ENCODE measurements at regions not wholly inside any gene's neighbourhood (a gene's known extent, or its start where the extent isn't known, plus 50 kb on each side); places are given as distances from the start of the nearest gene placed in this dataset.
"Not testable (repeated sequence)": the region's sequence is repeated elsewhere in the genome, so short reads cannot be mapped to it uniquely, and the experiment has no call there.

DNA sequence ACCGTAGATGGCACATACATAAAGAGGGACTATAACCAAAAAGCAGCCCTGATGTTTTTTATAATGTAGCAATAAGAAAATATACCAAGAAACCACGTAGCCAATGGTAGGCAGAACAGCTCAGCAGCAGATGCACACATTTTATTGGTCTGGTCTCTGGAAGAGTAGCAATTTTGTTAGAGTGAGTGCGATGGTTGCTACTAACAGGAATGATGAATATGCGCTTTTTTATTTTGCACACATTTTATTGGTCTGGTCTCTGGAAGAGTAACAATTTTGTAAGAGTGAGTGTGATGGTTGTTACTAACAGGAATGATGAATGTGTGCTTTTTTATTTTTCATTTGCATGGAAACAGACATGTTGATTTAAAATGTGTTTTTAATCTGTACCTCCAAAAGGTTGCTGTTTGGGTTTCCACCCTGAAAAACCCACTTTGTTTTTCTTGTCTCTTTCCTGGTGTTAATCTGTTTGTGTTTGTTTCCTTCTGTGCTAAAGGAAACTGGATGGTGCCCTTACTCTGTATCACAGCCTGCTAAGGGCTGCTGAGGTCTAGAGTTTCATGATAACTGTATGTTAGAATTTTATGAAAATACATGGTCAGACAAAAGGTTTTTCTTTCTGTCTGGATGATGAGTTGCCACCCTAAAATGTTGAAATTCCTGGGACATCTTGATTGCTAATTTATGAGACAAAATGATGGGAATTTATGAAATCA lies 221.1 kb downstream of the ZNF37A start:
- H3K9me3 ChIP-seq (ENCODE audit: low read length); H3K79me2 ChIP-seq (ENCODE audit: insufficient read depth, low read length); BruUV-seq (replicated peaks); ATAC-seq; H4K20me1 ChIP-seq (ENCODE audit: insufficient read depth, low read length); H3K4me2 ChIP-seq (ENCODE audit: low read depth, low read length); CTCF ChIA-PET (ENCODE audit: low intra/inter-chr PET ratio, low total read pairs); H2AFZ ChIP-seq (ENCODE audit: low read length); in situ Hi-C loops (cut with HindIII; ENCODE audit: extremely low pct_ligation_motif_present, low pct_unique_long_range_greater_than_20kb); FAIRE-seq; DNase-seq (ENCODE audit: low spot score); intact Hi-C loops (cut with micrococcal nuclease; ENCODE audit: unreplicated experiment); H3K27ac ChIP-seq (ENCODE audit: extremely low read length, insufficient read depth, low read length); H3K4me3 ChIP-seq (replicated peaks in 1 of 3; ENCODE audit: insufficient read depth in 1 of 3, low read depth in 2 of 3, low read length in 3 of 3); POLR2A ChIA-PET; H3K9ac ChIP-seq (ENCODE audit: insufficient read depth, low read depth, low read length); H3K4me1 ChIP-seq (ENCODE audit: insufficient read depth, low read length); H3K27me3 ChIP-seq (ENCODE audit: control insufficient read depth in 1 of 2, insufficient read depth in 2 of 2, low read length in 2 of 2); H3K36me3 ChIP-seq (replicated peaks in 1 of 2; ENCODE audit: control insufficient read depth in 1 of 2, insufficient read depth in 2 of 2, low read length in 2 of 2): not testable (repeated sequence)
- 60% methylated on average over 4 of the region's 4 CpGs for WGBS (ENCODE audit: low lambda C conversion rate)

DNA sequence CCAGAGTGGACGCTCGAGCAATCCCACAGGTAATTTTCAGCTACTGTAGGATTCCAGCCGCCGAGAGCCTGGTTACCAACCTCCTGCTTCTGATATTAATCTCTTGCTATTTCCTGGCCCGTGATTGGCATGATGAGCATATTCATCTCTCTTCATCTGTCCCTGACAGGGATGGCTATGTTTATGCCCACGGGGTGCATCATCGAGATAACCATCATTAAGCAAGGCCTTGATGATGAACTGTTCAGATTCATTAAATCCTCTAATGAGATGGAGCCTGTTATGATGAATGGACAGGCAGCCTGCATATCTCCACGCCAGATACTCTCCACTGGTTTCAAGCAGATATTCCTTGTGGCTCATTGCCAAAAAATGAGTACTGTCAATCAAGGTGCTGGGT lies 227.3 kb downstream of the ZNF37A start:
- H3K27me3 ChIP-seq (ENCODE audit: control insufficient read depth in 1 of 2, insufficient read depth in 2 of 2, low read length in 2 of 2); DNase-seq (ENCODE audit: low spot score); H2AFZ ChIP-seq (ENCODE audit: low read length); H4K20me1 ChIP-seq (ENCODE audit: insufficient read depth, low read length); H3K4me3 ChIP-seq (replicated peaks in 1 of 3; ENCODE audit: insufficient read depth in 1 of 3, low read depth in 2 of 3, low read length in 3 of 3); intact Hi-C loops (cut with micrococcal nuclease; ENCODE audit: unreplicated experiment); POLR2A ChIA-PET; FAIRE-seq; BruUV-seq (replicated peaks); H3K9me3 ChIP-seq (ENCODE audit: low read length); H3K4me2 ChIP-seq (ENCODE audit: low read depth, low read length); ATAC-seq; H3K27ac ChIP-seq (ENCODE audit: extremely low read length, insufficient read depth, low read length); H3K9ac ChIP-seq (ENCODE audit: insufficient read depth, low read depth, low read length); H3K79me2 ChIP-seq (ENCODE audit: insufficient read depth, low read length); in situ Hi-C loops (cut with HindIII; ENCODE audit: extremely low pct_ligation_motif_present, low pct_unique_long_range_greater_than_20kb); H3K4me1 ChIP-seq (ENCODE audit: insufficient read depth, low read length); H3K36me3 ChIP-seq (replicated peaks in 1 of 2; ENCODE audit: control insufficient read depth in 1 of 2, insufficient read depth in 2 of 2, low read length in 2 of 2); CTCF ChIA-PET (ENCODE audit: low intra/inter-chr PET ratio, low total read pairs): not testable (repeated sequence)
- WGBS (ENCODE audit: low lambda C conversion rate), result 3% methylated on average over 5 of the region's 8 CpGs

DNA sequence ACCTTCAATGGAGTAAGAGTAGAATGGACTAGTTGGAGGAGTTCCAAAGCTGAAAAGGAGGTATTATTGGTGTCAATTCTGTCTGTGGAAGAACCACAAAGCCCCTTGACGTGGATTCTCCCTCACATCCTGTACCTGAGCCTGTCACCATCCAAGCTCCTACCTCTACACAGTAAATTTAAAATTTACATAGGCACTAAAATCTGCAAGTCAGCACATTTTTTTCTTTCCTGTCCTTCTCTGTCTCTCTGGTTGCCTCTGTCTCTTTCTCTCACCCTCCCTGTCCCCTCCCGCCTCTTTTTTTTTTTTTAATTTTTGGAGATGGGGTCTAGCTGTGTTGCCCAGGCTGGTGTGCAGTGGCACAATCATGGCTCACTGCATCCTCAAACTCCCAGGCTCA lies 236.2 kb downstream of the ZNF37A start:
- H3K4me2 ChIP-seq (ENCODE audit: low read depth, low read length); H3K27ac ChIP-seq (ENCODE audit: extremely low read length, insufficient read depth, low read length); FAIRE-seq; ATAC-seq; DNase-seq (ENCODE audit: low spot score); H3K36me3 ChIP-seq (replicated peaks in 1 of 2; ENCODE audit: control insufficient read depth in 1 of 2, insufficient read depth in 2 of 2, low read length in 2 of 2); H3K79me2 ChIP-seq (ENCODE audit: insufficient read depth, low read length); POLR2A ChIA-PET; H3K27me3 ChIP-seq (ENCODE audit: control insufficient read depth in 1 of 2, insufficient read depth in 2 of 2, low read length in 2 of 2); in situ Hi-C loops (cut with HindIII; ENCODE audit: extremely low pct_ligation_motif_present, low pct_unique_long_range_greater_than_20kb); H3K4me3 ChIP-seq (replicated peaks in 1 of 3; ENCODE audit: insufficient read depth in 1 of 3, low read depth in 2 of 3, low read length in 3 of 3); H3K9me3 ChIP-seq (ENCODE audit: low read length); CTCF ChIA-PET (ENCODE audit: low intra/inter-chr PET ratio, low total read pairs); H3K9ac ChIP-seq (ENCODE audit: insufficient read depth, low read depth, low read length); H4K20me1 ChIP-seq (ENCODE audit: insufficient read depth, low read length); H2AFZ ChIP-seq (ENCODE audit: low read length); intact Hi-C loops (cut with micrococcal nuclease; ENCODE audit: unreplicated experiment); H3K4me1 ChIP-seq (ENCODE audit: insufficient read depth, low read length); BruUV-seq (replicated peaks): not testable (repeated sequence)
- TF ChIP-seq MAFF (IDR thresholded peaks at IDR 0.05; ENCODE audit: low read depth, low read length) (peak; percentile 92), MAFK (conservative IDR thresholded peaks at IDR 0.05 in 1 of 2, IDR thresholded peaks at IDR 0.05 in 1 of 2; ENCODE audit: low read length in 2 of 2) (peak; percentile 86 to 93)
- WGBS (ENCODE audit: low lambda C conversion rate), result 3% methylated on average over 2 of the region's 2 CpGs

DNA sequence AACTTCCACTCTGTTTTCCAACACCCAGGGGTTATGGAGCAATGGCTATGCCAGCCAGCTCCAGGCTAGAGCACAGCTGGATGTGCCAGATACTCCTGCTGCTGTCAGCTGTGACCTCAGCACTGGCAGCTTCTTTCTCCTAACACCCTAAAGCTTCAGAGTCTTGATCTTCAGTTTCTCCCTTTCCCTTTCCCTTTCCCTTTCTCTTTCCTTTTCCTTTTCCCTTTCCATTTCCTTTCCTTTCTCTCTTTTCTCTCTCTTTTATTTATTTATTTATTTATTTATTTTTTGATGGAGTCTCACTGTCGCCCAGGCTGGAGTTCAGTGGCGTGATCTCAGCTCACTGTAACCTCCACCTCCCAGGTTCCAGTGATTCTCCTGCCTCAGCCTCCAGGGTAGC lies 237.0 kb downstream of the ZNF37A start:
- WGBS (ENCODE audit: low lambda C conversion rate), result 58% methylated on average over 2 of the region's 2 CpGs
- not testable (repeated sequence) for BruUV-seq (replicated peaks)

More for the DNA sequence above, 237.0 kb downstream of the ZNF37A start:
- ATAC-seq; H3K79me2 ChIP-seq (ENCODE audit: insufficient read depth, low read length); intact Hi-C loops (cut with micrococcal nuclease; ENCODE audit: unreplicated experiment); H3K4me3 ChIP-seq (replicated peaks in 1 of 3; ENCODE audit: insufficient read depth in 1 of 3, low read depth in 2 of 3, low read length in 3 of 3); H3K4me1 ChIP-seq (ENCODE audit: insufficient read depth, low read length); H4K20me1 ChIP-seq (ENCODE audit: insufficient read depth, low read length); H3K27ac ChIP-seq (ENCODE audit: extremely low read length, insufficient read depth, low read length); POLR2A ChIA-PET; FAIRE-seq; H3K9ac ChIP-seq (ENCODE audit: insufficient read depth, low read depth, low read length); CTCF ChIA-PET (ENCODE audit: low intra/inter-chr PET ratio, low total read pairs); DNase-seq (ENCODE audit: low spot score); in situ Hi-C loops (cut with HindIII; ENCODE audit: extremely low pct_ligation_motif_present, low pct_unique_long_range_greater_than_20kb); H3K4me2 ChIP-seq (ENCODE audit: low read depth, low read length); H3K36me3 ChIP-seq (replicated peaks in 1 of 2; ENCODE audit: control insufficient read depth in 1 of 2, insufficient read depth in 2 of 2, low read length in 2 of 2); H3K9me3 ChIP-seq (ENCODE audit: low read length); H2AFZ ChIP-seq (ENCODE audit: low read length); H3K27me3 ChIP-seq (ENCODE audit: control insufficient read depth in 1 of 2, insufficient read depth in 2 of 2, low read length in 2 of 2): not testable (repeated sequence)

All from HepG2 (cell line).